MM.1S (cell line): ENCODE measurements at regions not wholly inside any gene's neighbourhood (a gene's known extent, or its start where the extent isn't known, plus 50 kb on each side); places are given as distances from the start of the nearest gene placed in this dataset.

Source experiments
- EZH2phosphoT487 ChIP-seq: fragments of 300-600 bp; sonication (generic); IDR thresholded peaks from 2 replicates; pipeline ENCODE4 v1.6.1; 2018; ENCODE audit warnings: antibody characterized with exemption, low read length
- TF ChIP-seq, protein P1 (sequence below): fragments of 300-600 bp; sonication (generic); IDR thresholded peaks from 2 replicates; pipeline ENCODE4 v1.5.1; 2016; ENCODE audit warnings: antibody characterized with exemption, low read length, mixed read lengths

DNA sequence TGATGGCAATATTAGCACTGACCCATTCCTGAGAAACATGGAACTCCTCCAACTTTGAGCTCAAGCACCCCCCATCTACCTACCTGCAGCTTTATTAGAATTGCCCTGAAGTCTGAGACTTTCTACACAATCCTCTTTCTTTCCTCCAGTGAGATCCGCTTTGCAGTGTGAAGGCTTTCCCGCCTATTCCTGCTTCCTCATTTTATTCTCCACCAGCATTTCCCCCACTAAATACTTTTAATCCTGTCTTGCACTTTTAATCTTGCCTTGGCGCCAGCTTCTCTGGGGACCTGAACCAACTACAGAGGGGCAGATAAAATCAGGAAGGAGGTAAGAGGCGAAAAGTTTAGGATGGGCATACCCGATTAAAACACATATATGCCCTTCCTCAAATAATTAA lies 178.1 kb upstream of the PRDM1 start:
- TF ChIP-seq, protein P1, sequence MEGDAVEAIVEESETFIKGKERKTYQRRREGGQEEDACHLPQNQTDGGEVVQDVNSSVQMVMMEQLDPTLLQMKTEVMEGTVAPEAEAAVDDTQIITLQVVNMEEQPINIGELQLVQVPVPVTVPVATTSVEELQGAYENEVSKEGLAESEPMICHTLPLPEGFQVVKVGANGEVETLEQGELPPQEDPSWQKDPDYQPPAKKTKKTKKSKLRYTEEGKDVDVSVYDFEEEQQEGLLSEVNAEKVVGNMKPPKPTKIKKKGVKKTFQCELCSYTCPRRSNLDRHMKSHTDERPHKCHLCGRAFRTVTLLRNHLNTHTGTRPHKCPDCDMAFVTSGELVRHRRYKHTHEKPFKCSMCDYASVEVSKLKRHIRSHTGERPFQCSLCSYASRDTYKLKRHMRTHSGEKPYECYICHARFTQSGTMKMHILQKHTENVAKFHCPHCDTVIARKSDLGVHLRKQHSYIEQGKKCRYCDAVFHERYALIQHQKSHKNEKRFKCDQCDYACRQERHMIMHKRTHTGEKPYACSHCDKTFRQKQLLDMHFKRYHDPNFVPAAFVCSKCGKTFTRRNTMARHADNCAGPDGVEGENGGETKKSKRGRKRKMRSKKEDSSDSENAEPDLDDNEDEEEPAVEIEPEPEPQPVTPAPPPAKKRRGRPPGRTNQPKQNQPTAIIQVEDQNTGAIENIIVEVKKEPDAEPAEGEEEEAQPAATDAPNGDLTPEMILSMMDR, result no peak
- TF ChIP-seq EZH2phosphoT487, result no peak
